Neural cell (in vitro differentiated cells): ENCODE measurements at regions not wholly inside any gene's neighbourhood (a gene's known extent, or its start where the extent isn't known, plus 50 kb on each side); places are given as distances from the start of the nearest gene placed in this dataset.

ENCODE experiments used
- MXI1 ChIP-seq: fragments of 450-650 bp; conservative IDR thresholded peaks from 2 replicates; pipeline ENCODE4 v1.6.1; 2014; ENCODE audit warnings: antibody characterized with exemption, mild to moderate bottlenecking; ENCODE audit not compliant: poor library complexity, severe bottlenecking
- TF ChIP-seq, protein P1 (sequence below): fragments of 450-650 bp; IDR thresholded peaks from 2 replicates; pipeline ENCODE4 v1.5.1; 2014; ENCODE audit warnings: antibody characterized with exemption, mild to moderate bottlenecking, moderate library complexity; ENCODE audit not compliant: poor library complexity, severe bottlenecking

DNA sequence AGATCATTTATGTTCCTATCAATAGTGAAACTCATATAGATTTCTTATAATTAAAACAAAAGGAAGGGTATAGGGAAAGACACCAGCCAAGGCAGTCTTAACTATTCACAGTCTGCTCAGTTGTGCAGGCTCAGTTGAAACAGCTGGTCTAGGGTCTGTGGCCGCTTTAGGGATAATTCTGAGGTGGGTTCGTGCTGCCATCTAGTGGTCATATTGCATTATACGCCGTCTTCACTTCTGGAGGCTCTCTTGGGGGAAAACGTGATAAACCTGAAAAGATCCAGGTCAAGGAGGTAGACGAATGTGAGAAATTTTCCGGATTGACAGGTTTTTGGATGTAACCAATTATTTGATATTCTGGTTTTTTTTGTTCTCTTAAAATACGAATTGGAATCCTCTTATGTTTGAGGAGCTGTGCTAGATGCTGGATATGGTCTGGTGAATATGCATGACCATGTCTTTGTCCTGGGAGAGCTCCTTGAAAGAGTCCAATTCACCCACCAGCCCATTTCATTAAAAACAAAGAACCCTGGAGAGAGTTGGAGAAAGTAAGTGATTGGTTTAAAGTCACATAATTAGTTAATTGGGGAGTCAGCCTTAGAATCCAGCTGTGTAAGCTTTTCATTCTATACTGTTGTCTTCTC is 492.4 kb downstream of the PLCL1 start:
- TF ChIP-seq MXI1 = no peak
- TF ChIP-seq, protein P1, sequence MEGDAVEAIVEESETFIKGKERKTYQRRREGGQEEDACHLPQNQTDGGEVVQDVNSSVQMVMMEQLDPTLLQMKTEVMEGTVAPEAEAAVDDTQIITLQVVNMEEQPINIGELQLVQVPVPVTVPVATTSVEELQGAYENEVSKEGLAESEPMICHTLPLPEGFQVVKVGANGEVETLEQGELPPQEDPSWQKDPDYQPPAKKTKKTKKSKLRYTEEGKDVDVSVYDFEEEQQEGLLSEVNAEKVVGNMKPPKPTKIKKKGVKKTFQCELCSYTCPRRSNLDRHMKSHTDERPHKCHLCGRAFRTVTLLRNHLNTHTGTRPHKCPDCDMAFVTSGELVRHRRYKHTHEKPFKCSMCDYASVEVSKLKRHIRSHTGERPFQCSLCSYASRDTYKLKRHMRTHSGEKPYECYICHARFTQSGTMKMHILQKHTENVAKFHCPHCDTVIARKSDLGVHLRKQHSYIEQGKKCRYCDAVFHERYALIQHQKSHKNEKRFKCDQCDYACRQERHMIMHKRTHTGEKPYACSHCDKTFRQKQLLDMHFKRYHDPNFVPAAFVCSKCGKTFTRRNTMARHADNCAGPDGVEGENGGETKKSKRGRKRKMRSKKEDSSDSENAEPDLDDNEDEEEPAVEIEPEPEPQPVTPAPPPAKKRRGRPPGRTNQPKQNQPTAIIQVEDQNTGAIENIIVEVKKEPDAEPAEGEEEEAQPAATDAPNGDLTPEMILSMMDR = peak; percentile 92
